ENCODE measurements at regions not wholly inside any gene's neighbourhood (a gene's known extent, or its start where the extent isn't known, plus 50 kb on each side); places are given as distances from the start of the nearest gene placed in this dataset.

DNA sequence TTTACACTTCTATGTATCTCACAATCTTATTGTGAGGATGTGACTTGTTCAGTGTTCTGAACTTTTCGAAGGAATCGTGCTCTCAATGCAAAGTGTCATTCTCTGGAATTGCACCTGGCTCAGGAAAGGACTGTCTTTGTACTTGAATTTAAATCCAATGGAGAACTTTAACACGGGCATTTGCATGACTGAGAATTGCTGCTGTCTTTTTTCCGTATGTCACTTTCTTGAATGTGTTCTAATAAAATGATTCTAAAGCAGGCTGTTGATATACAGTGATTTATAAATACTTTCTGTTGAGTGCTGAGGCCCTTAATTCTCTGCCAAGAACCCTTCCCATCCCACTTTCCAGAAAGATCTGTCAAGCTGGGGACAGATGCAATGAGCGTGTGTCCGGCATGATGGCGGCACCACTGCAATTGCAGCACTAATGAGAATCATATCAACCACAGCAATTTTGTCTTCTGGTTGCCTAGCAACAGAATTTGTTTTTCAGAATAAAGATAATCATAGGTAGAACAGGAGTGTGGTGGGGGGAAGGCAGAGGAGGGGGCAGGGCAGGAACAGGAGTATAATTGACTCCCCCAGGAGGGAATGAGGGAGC lies 210.6 kb upstream of the UMPS start:
- H3K4me3 ChIP-seq, result no peak overlapping the region
- H3K9me3 ChIP-seq, result no peaks in the 10 kb centered on the region
- WGBS, 3 donors, result 91 to 96% (median 94%) methylated on average over 7 of the region's 7 CpGs
- intact Hi-C loops (cut with DNase I), result no loop called here
- no peaks in the 10 kb centered on the region for H3K4me1 ChIP-seq (ENCODE audit: insufficient read depth)
- no peaks in the 10 kb centered on the region for H3K27me3 ChIP-seq
- DNase-seq, result no peak
- no peaks in the 10 kb centered on the region for H3K36me3 ChIP-seq
- TF ChIP-seq POLR2A (IDR thresholded peaks at IDR 0.05) (no peak), EP300 (IDR thresholded peaks at IDR 0.05) (no peak)
- TF ChIP-seq, protein P1, sequence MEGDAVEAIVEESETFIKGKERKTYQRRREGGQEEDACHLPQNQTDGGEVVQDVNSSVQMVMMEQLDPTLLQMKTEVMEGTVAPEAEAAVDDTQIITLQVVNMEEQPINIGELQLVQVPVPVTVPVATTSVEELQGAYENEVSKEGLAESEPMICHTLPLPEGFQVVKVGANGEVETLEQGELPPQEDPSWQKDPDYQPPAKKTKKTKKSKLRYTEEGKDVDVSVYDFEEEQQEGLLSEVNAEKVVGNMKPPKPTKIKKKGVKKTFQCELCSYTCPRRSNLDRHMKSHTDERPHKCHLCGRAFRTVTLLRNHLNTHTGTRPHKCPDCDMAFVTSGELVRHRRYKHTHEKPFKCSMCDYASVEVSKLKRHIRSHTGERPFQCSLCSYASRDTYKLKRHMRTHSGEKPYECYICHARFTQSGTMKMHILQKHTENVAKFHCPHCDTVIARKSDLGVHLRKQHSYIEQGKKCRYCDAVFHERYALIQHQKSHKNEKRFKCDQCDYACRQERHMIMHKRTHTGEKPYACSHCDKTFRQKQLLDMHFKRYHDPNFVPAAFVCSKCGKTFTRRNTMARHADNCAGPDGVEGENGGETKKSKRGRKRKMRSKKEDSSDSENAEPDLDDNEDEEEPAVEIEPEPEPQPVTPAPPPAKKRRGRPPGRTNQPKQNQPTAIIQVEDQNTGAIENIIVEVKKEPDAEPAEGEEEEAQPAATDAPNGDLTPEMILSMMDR (IDR thresholded peaks at IDR 0.05), result no peak
- no peak overlapping the region for H3K27ac ChIP-seq

GRCh38 chr3:124520970-124521369 lies 209.3 kb upstream of the UMPS start:
- no peak for DNase-seq
- TF ChIP-seq POLR2A (IDR thresholded peaks at IDR 0.05) (no peak), EP300 (IDR thresholded peaks at IDR 0.05) (no peak)
- TF ChIP-seq, protein P1 (IDR thresholded peaks at IDR 0.05), result no peak
- H3K9me3 ChIP-seq, result no peaks in the 10 kb centered on the region
- intact Hi-C loops (cut with DNase I), result no loop called here
- WGBS, 3 donors, result 76 to 83% (median 81%) methylated on average over 5 of the region's 5 CpGs
- no peak overlapping the region for H3K4me3 ChIP-seq
- H3K4me1 ChIP-seq (ENCODE audit: insufficient read depth), result no peaks in the 10 kb centered on the region
- no peaks in the 10 kb centered on the region for H3K27me3 ChIP-seq
- H3K36me3 ChIP-seq, result no peaks in the 10 kb centered on the region
- H3K27ac ChIP-seq, result no peak overlapping the region

DNA sequence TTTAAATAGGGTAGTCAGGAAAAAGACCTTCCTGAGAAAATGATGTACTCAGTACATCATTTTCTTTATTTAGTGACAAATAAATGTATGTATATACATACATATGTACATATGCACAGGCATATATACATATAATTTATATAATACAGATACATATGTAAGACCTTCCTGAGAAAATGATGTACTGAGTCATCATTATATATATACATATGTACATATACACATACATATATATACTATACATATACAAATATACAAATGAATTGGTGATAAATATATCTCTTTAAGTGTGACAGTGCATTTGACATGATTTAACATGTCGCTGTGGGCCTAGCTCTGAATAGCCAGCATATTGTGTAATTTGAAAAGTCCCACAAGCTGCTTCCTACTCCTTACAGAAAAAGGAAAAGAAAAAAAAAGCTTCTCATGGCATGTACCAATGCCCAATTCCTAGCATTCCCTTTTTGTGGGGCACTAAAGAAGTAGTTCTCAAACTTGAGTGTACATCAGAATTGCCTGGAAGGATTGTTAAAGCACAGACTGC lies 208.1 kb upstream of the UMPS start:
- Histone ChIP-seq H3K4me1 (ENCODE audit: insufficient read depth) (no peaks in the 10 kb centered on the region), H3K36me3 (no peaks in the 10 kb centered on the region), H3K27me3 (no peaks in the 10 kb centered on the region), H3K27ac (no peak overlapping the region), H3K4me3 (no peak overlapping the region), H3K9me3 (no peaks in the 10 kb centered on the region)
- 95 to 97% (median 97%) methylated on average over 1 of the region's 1 CpG for WGBS, 3 donors
- no peak for DNase-seq
- TF ChIP-seq POLR2A (IDR thresholded peaks at IDR 0.05), result no peak
- TF ChIP-seq, protein P1 (IDR thresholded peaks at IDR 0.05), result no peak
- TF ChIP-seq EP300 (IDR thresholded peaks at IDR 0.05), result no peak
- intact Hi-C loops (cut with DNase I), result no loop called here

- Histone ChIP-seq H3K36me3 (no peaks in the 10 kb centered on the region), H3K4me1 (ENCODE audit: insufficient read depth) (no peaks in the 10 kb centered on the region), H3K27me3 (no peaks in the 10 kb centered on the region), H3K4me3 (no peak overlapping the region), H3K9me3 (no peaks in the 10 kb centered on the region), H3K27ac (no peak overlapping the region)
- intact Hi-C loops (cut with DNase I), result no loop called here
- DNase-seq, result no peak
- WGBS, 3 donors, result 96 to 100% (median 98%) methylated on average over 1 of the region's 1 CpG
- TF ChIP-seq, protein P1 (IDR thresholded peaks at IDR 0.05), result no peak
- TF ChIP-seq EP300 (IDR thresholded peaks at IDR 0.05), result no peak
- TF ChIP-seq POLR2A (IDR thresholded peaks at IDR 0.05), result no peak
Observed at GRCh38 chr3:124526601-124527000, 203.7 kb upstream of the UMPS start.
